ENCODE measurements at regions not wholly inside any gene's neighbourhood (a gene's known extent, or its start where the extent isn't known, plus 50 kb on each side); places are given as distances from the start of the nearest gene placed in this dataset.

GRCh38 chr5:7269591-7270274, 126.2 kb upstream of the ADCY2 start:
- no CpG with 5 or more reads among the region's 5 CpGs for WGBS, 2 experiments (ENCODE audit: extremely low coverage in 2 of 2, insufficient read length in 1 of 2)
- intact Hi-C loops (cut with micrococcal nuclease): no loop called here
- no TSS peak for BruUV-seq (replicated peaks)
- Histone ChIP-seq H2AK9ac (replicated peaks; ENCODE audit: low read depth, low read length, poor library complexity) (no peak overlapping the region), H3K4me2 (ENCODE audit: low read depth, low read length) (no peak overlapping the region), H3K27ac (ENCODE audit: insufficient read depth, low read length) (no peak overlapping the region), H3K27me3 (ENCODE audit: control insufficient read depth, insufficient read depth, low read length) (no peaks in the 10 kb centered on the region), H3K36me3 (ENCODE audit: control insufficient read depth, insufficient read depth, low read length) (no peaks in the 10 kb centered on the region), H4K5ac (ENCODE audit: low read depth, low read length) (no peak overlapping the region), H3K9me3 (ENCODE audit: control insufficient read depth, insufficient read depth, low read length) (peaks cover 10% of the 10 kb centered on the region; the same call in 1 of the 2 replicates), H2BK15ac (ENCODE audit: low read depth, low read length) (no peak overlapping the region), H2AK5ac (ENCODE audit: low read depth, low read length) (no peak overlapping the region), H3K9ac (ENCODE audit: low read depth, low read length) (no peak overlapping the region), H3K23ac (ENCODE audit: low read depth, low read length) (no peak overlapping the region), H3K4me1 (ENCODE audit: control insufficient read depth, insufficient read depth, low read length) (no peaks in the 10 kb centered on the region), H2AFZ (replicated peaks; ENCODE audit: low read length, poor library complexity) (no peak overlapping the region), H3K4ac (ENCODE audit: low read depth, low read length) (no peak overlapping the region), H4K20me1 (ENCODE audit: insufficient read depth, low read length) (no peaks in the 10 kb centered on the region), H4K91ac (ENCODE audit: insufficient read depth, low read depth, low read length) (no peak overlapping the region), H2BK5ac (ENCODE audit: low read depth, low read length, poor library complexity, severe bottlenecking) (no peak overlapping the region), H4K8ac (ENCODE audit: low read depth in 2 of 2, low read length in 2 of 2) (no peak overlapping the region), H3K14ac (replicated peaks; ENCODE audit: low read depth, low read length) (no peak overlapping the region), H3K56ac (ENCODE audit: extremely low read depth, insufficient read depth, low read length) (no peak overlapping the region), H3K79me1 (ENCODE audit: low read depth in 1 of 2, low read length in 2 of 2) (no peaks in the 10 kb centered on the region), H2BK120ac (ENCODE audit: low read depth, low read length) (no peak overlapping the region), H2BK20ac (ENCODE audit: low read depth, low read length) (no peak overlapping the region), H3K4me3 (ENCODE audit: insufficient read depth, low read depth, low read length) (no peak overlapping the region), H3K18ac (ENCODE audit: low read depth, low read length) (no peak overlapping the region), H3K9me1 (ENCODE audit: insufficient read depth, low read length) (no peaks in the 10 kb centered on the region)
- ATAC-seq (ENCODE audit: low read depth) (no peak), DNase-seq (no peak)
- no peak for TF ChIP-seq SMC3 (IDR thresholded peaks at IDR 0.05; ENCODE audit: low read depth, low read length)
- TF ChIP-seq CEBPB (IDR thresholded peaks at IDR 0.05; ENCODE audit: low read depth, low read length): no peak
- TF ChIP-seq POLR2A (IDR thresholded peaks at IDR 0.05; ENCODE audit: low read depth, low read length): no peak
- no peak for TF ChIP-seq BHLHE40 (IDR thresholded peaks at IDR 0.05; ENCODE audit: low read depth, low read length)
- no peak for TF ChIP-seq RCOR1 (IDR thresholded peaks at IDR 0.05; ENCODE audit: insufficient replicate concordance, low read length)
- TF ChIP-seq, protein P1, sequence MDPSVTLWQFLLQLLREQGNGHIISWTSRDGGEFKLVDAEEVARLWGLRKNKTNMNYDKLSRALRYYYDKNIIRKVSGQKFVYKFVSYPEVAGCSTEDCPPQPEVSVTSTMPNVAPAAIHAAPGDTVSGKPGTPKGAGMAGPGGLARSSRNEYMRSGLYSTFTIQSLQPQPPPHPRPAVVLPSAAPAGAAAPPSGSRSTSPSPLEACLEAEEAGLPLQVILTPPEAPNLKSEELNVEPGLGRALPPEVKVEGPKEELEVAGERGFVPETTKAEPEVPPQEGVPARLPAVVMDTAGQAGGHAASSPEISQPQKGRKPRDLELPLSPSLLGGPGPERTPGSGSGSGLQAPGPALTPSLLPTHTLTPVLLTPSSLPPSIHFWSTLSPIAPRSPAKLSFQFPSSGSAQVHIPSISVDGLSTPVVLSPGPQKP (IDR thresholded peaks at IDR 0.05; ENCODE audit: borderline replicate concordance, low read depth, low read length): no peak
- no peak for TF ChIP-seq MXI1 (IDR thresholded peaks at IDR 0.05; ENCODE audit: borderline replicate concordance, low read depth, low read length)
- no peak for TF ChIP-seq RAD21 (IDR thresholded peaks at IDR 0.05; ENCODE audit: low read length)
- TF ChIP-seq FOS (IDR thresholded peaks at IDR 0.05; ENCODE audit: low read depth, low read length): no peak
- TF ChIP-seq USF2 (IDR thresholded peaks at IDR 0.05; ENCODE audit: low read depth, low read length): no peak
- dilution Hi-C loops (cut with HindIII; ENCODE audit: low sequenced_read_pairs, unreplicated experiment): no loop called here
- CTCF ChIA-PET: no interaction called here
- in situ Hi-C loops (cut with MboI; ENCODE audit: low sequenced_read_pairs): no loop called here
- POLR2A ChIA-PET (ENCODE audit: unreplicated experiment): no interaction called here

Measured in IMR-90 (cell line).